H1 (cell line): ENCODE measurements at regions not wholly inside any gene's neighbourhood (a gene's known extent, or its start where the extent isn't known, plus 50 kb on each side); places are given as distances from the start of the nearest gene placed in this dataset.

Experiments
- CTCF ChIA-PET: fragments of 300-600 bp; sonication (Branson Sonifier 250); formaldehyde crosslinking; loops from one replicate; lab custom pipeline; 2021; ENCODE audit not compliant: partially characterized antibody; lab: Charles Lee
- POLR2A ChIA-PET: fragments of 300-600 bp; sonication (Branson Sonifier 250); formaldehyde crosslinking; loops from one replicate; lab custom pipeline; 2021; ENCODE audit warnings: inconsistent platforms; ENCODE audit not compliant: partially characterized antibody; lab: Charles Lee
- DNase-seq, 2 experiments: peaks; one replicate each; pipeline versions ENCODE4 v3.0.0 to v3.0.0-alpha.2; 2010 to 2022; ENCODE audit warnings: low spot score in 2 of 2, low read depth in 1 of 2, mixed read lengths in 1 of 2
- FAIRE-seq: peaks from 2 replicates; lab custom pipeline; 2011; peaks lifted over from hg19 to GRCh38; lab: Jason Lieb, UNC
- H2AFZ ChIP-seq: 2 replicates; pipeline ENCODE4 v1.8.1; 2012; ENCODE audit warnings: low read length, inconsistent platforms
- H2AK5ac ChIP-seq: 2 replicates; pipeline ENCODE4 v1.6.1; 2013; ENCODE audit warnings: low read depth, low read length
- H2BK120ac ChIP-seq: replicated peaks from 2 replicates; pipeline ENCODE3; 2013; ENCODE audit warnings: low read depth, low read length, inconsistent platforms
- H2BK12ac ChIP-seq: 2 replicates; pipeline ENCODE4 v1.6.1; 2013; ENCODE audit warnings: low read depth, low read length
- H2BK15ac ChIP-seq: 2 replicates; pipeline ENCODE4 v1.6.1; 2013; ENCODE audit warnings: low read length
- H2BK20ac ChIP-seq: 2 replicates; pipeline ENCODE4 v1.6.1; 2013; ENCODE audit warnings: low read length
- H2BK5ac ChIP-seq: 2 replicates; pipeline ENCODE4 v1.6.1; 2013; ENCODE audit warnings: low read depth, low read length
- H3K14ac ChIP-seq: 2 replicates; pipeline ENCODE4 v1.6.1; 2013; ENCODE audit warnings: inconsistent platforms; ENCODE audit not compliant: insufficient read length
- H3K18ac ChIP-seq: 2 replicates; pipeline ENCODE4 v1.6.1; 2013; ENCODE audit warnings: low read length; ENCODE audit errors: extremely low read depth
- H3K23ac ChIP-seq: 2 replicates; pipeline ENCODE4 v1.6.1; 2013; ENCODE audit warnings: inconsistent platforms; ENCODE audit not compliant: insufficient read length
- H3K23me2 ChIP-seq: 2 replicates; pipeline ENCODE4 v1.6.1; 2013; ENCODE audit warnings: low read depth, low read length
- H3K27ac ChIP-seq: 2 replicates; pipeline ENCODE4 v1.6.1; 2011; ENCODE audit warnings: low read depth, low read length, inconsistent platforms
- H3K27me3 ChIP-seq, 4 experiments: replicated peaks in 1 of 4; 1 replicate in 1 of 4; 2 replicates in 3 of 4; pipeline versions ENCODE4 v1.6.1 to v1.8.1; 2011 to 2013; ENCODE audit warnings: low read length in 3 of 4, mild to moderate bottlenecking in 3 of 4, inconsistent platforms in 2 of 4, mixed read lengths in 2 of 4, moderate library complexity in 1 of 4; ENCODE audit not compliant: control insufficient read depth in 3 of 4, insufficient read depth in 3 of 4; ENCODE audit errors: extremely low read depth in 1 of 4
- H3K36me3 ChIP-seq, 4 experiments: 2 replicates each; pipeline versions ENCODE4 v1.6.1 to v1.8.1; 2011 to 2013; ENCODE audit warnings: mild to moderate bottlenecking in 4 of 4, low read length in 3 of 4, moderate library complexity in 2 of 4, control low read depth in 1 of 4, inconsistent platforms in 1 of 4; ENCODE audit not compliant: insufficient read depth in 4 of 4, control insufficient read depth in 2 of 4
- H3K4ac ChIP-seq: replicated peaks from 2 replicates; pipeline ENCODE3; 2013; ENCODE audit warnings: low read length, low read depth, mixed read lengths, inconsistent platforms; ENCODE audit not compliant: insufficient read length
- H3K4me1 ChIP-seq, 4 experiments: replicated peaks in 1 of 4; 1 replicate in 1 of 4; 2 replicates in 3 of 4; pipeline versions ENCODE4 v1.6.1 to v1.8.1; 2011 to 2013; ENCODE audit warnings: low read length in 3 of 4, inconsistent platforms in 2 of 4, mixed read lengths in 1 of 4; ENCODE audit not compliant: insufficient read depth in 4 of 4, control insufficient read depth in 3 of 4
- H3K4me2 ChIP-seq, 2 experiments: 2 replicates each; pipeline versions ENCODE4 v1.6.1 to v1.8.1; 2011 to 2013; ENCODE audit warnings: low read depth in 2 of 2, low read length in 2 of 2, control low read depth in 1 of 2, inconsistent platforms in 1 of 2, mild to moderate bottlenecking in 1 of 2; ENCODE audit not compliant: insufficient read depth in 1 of 2
- H3K4me3 ChIP-seq, 4 experiments: fragments of 200-600, 300-600 bp in 1 of 4; sonication (generic), shearing (Covaris generic), sonication (Bioruptor Twin) in 1 of 4; 2 replicates each; pipeline versions ENCODE4 v1.5.1 to v1.8.1; 2011 to 2016; ENCODE audit warnings: low read length in 4 of 4, low read depth in 3 of 4, control low read depth in 2 of 4, inconsistent platforms in 2 of 4, mild to moderate bottlenecking in 2 of 4, mixed read lengths in 1 of 4, moderate library complexity in 1 of 4; ENCODE audit not compliant: insufficient read depth in 2 of 4; ENCODE audit errors: extremely low read depth in 1 of 4
- H3K56ac ChIP-seq: replicated peaks from 2 replicates; pipeline ENCODE3; 2013; ENCODE audit warnings: low read depth, mild to moderate bottlenecking, mixed read lengths, low read length, inconsistent platforms; ENCODE audit not compliant: insufficient read length
- H3K79me1 ChIP-seq: 2 replicates; pipeline ENCODE4 v1.6.1; 2013; ENCODE audit warnings: low read depth, low read length, control low read depth
- H3K79me2 ChIP-seq, 2 experiments: 2 replicates each; pipeline versions ENCODE4 v1.6.1 to v1.8.1; 2012 to 2013; ENCODE audit warnings: low read length in 2 of 2, mild to moderate bottlenecking in 2 of 2, inconsistent platforms in 1 of 2; ENCODE audit not compliant: insufficient read depth in 2 of 2, control insufficient read depth in 1 of 2
- H3K9ac ChIP-seq, 4 experiments: replicated peaks in 1 of 4; 1 replicate in 1 of 4; 2 replicates in 3 of 4; pipeline versions ENCODE4 v1.6.1 to v1.8.1; 2011 to 2013; ENCODE audit warnings: low read depth in 3 of 4, low read length in 3 of 4, control low read depth in 2 of 4, mild to moderate bottlenecking in 2 of 4, moderate library complexity in 2 of 4, inconsistent platforms in 1 of 4; ENCODE audit errors: extremely low read depth in 1 of 4
- H3K9me3 ChIP-seq, 2 experiments: 2 replicates each; pipeline versions ENCODE4 v1.6.1 to v1.8.1; 2012 to 2013; ENCODE audit warnings: mild to moderate bottlenecking in 2 of 2, moderate library complexity in 2 of 2, control low read depth in 1 of 2, inconsistent platforms in 1 of 2, low read depth in 1 of 2, low read length in 1 of 2, mixed read lengths in 1 of 2; ENCODE audit not compliant: insufficient read depth in 2 of 2
- H4K20me1 ChIP-seq, 2 experiments: replicated peaks in 1 of 2; 2 replicates each; pipeline versions ENCODE3 to v1.8.1; 2011 to 2013; ENCODE audit warnings: inconsistent platforms in 2 of 2, low read length in 2 of 2, mild to moderate bottlenecking in 1 of 2; ENCODE audit not compliant: insufficient read depth in 2 of 2, control insufficient read depth in 1 of 2
- H4K5ac ChIP-seq: 2 replicates; pipeline ENCODE4 v1.6.1; 2013; ENCODE audit warnings: low read length, low read depth, mixed read lengths, inconsistent platforms; ENCODE audit not compliant: insufficient read length
- H4K8ac ChIP-seq: 2 replicates; pipeline ENCODE4 v1.8.0; 2013; ENCODE audit warnings: mild to moderate bottlenecking, moderate library complexity, low read length, inconsistent platforms; ENCODE audit not compliant: insufficient read depth; ENCODE audit errors: extremely low read depth
- H4K91ac ChIP-seq: replicated peaks from 2 replicates; pipeline ENCODE3; 2013; ENCODE audit warnings: low read length, mixed read lengths, inconsistent platforms; ENCODE audit not compliant: insufficient read length
- MAX ChIP-seq: IDR thresholded peaks from 2 replicates; pipeline ENCODE4 v1.6.1; 2012; ENCODE audit warnings: inconsistent platforms
- TBP ChIP-seq: IDR thresholded peaks from 2 replicates; pipeline ENCODE4 v1.6.1; 2011; ENCODE audit warnings: low read depth, low read length, improper control_type of control experiment

DNA sequence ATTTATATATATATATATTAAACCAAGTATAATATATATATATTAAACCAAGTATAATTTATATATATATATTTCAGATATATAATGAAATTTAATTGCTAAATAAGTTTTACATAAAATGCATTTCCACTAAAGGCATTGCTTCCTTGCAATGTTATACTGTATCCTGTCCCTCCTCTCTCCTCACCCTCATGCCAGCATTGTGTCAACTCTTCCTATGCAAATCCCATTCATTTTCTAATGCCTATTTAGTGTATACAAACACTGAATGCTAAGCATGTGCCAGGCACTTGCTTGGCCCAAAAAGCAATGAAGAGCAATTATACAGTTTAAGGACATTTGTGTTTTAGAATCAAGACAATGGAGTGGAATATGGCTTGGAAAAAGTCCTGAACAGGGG is 71.7 kb upstream of the PRMT6 start:
- Histone ChIP-seq H3K79me2 (no peaks in the 10 kb centered on the region), H3K27ac (no peak overlapping the region), H3K14ac (no peak overlapping the region), H4K20me1 (no peaks in the 10 kb centered on the region), H3K4me3 (peak overlapping the region in 1 of 4 experiments; percentile 36; a peak in 1 of 8 replicates), H4K5ac (no peak overlapping the region), H4K8ac (no peak overlapping the region), H3K56ac (no peak overlapping the region), H3K23ac (no peak overlapping the region), H2AFZ (no peak overlapping the region), H3K18ac (no peak overlapping the region), H2AK5ac (no peak overlapping the region), H3K27me3 (no peaks in the 10 kb centered on the region), H2BK15ac (no peak overlapping the region), H3K36me3 (no peaks in the 10 kb centered on the region), H4K91ac (no peak overlapping the region), H3K79me1 (no peaks in the 10 kb centered on the region), H3K4me1 (peaks cover 3 to 14% (median 6%) of the 10 kb centered on the region in 4 experiments; a peak in 3 of 7 replicates), H2BK12ac (no peak overlapping the region), H3K23me2 (no peaks in the 10 kb centered on the region), H2BK5ac (no peak overlapping the region), H2BK120ac (no peak overlapping the region), H3K9ac (no peak overlapping the region), H3K9me3 (no peaks in the 10 kb centered on the region), H3K4ac (no peak overlapping the region), H3K4me2 (peak overlapping the region; percentile 35 to 38), H2BK20ac (no peak overlapping the region)
- ChIA-PET POLR2A (no interaction called here), CTCF (interaction anchor here (1.0 kb wide), 1 partner anchor 155 kb away, joined by 3 read pairs; no protein-coding TSS in a partner anchor)
- FAIRE-seq (no peak), DNase-seq (no peak)
- TF ChIP-seq TBP: no peak
- TF ChIP-seq MAX: peak; percentile 44; the same call in 1 of the 2 replicates
